GM23338 (cell line): ENCODE measurements at regions not wholly inside any gene's neighbourhood (a gene's known extent, or its start where the extent isn't known, plus 50 kb on each side); places are given as distances from the start of the nearest gene placed in this dataset.
A peak's percentile ranks its signal among the peaks of the same experiment; 100 is the strongest.

Experiments
- ATAC-seq: fragments of 200-7000 bp; cut with Tn5 transposase; 3 replicates; pipeline ENCODE4 v1.9.1; 2020
- DNase-seq: peaks from one replicate; pipeline ENCODE4 v3.0.0-alpha.2; 2015; ENCODE audit warnings: low spot score
- H2AFZ ChIP-seq: fragments of 200-600 bp; sonication (generic); 2 replicates; pipeline ENCODE4 v1.8.0; 2016; ENCODE audit warnings: antibody characterized with exemption, mild to moderate bottlenecking, moderate library complexity
- H3F3A ChIP-seq: fragments of 200-600 bp; sonication (generic); replicated peaks from 2 replicates; pipeline ENCODE4 v1.8.0; 2017; ENCODE audit warnings: antibody characterized with exemption, mixed run types, low read depth
- H3K27ac ChIP-seq: fragments of 200-600 bp; sonication (generic); 2 replicates; pipeline ENCODE4 v1.6.1; 2016; ENCODE audit warnings: low read depth
- H3K27me3 ChIP-seq: fragments of 200-600 bp; sonication (generic); 2 replicates; pipeline ENCODE4 v1.8.0; 2016; ENCODE audit warnings: mild to moderate bottlenecking, mixed run types, moderate library complexity; ENCODE audit not compliant: insufficient read depth
- H3K36me3 ChIP-seq: fragments of 200-600 bp; sonication (generic); 2 replicates; pipeline ENCODE4 v1.8.0; 2016; ENCODE audit warnings: mild to moderate bottlenecking; ENCODE audit not compliant: insufficient read depth
- H3K4me1 ChIP-seq: fragments of 200-600 bp; sonication (generic); 2 replicates; pipeline ENCODE4 v1.8.0; 2016; ENCODE audit warnings: mild to moderate bottlenecking, moderate library complexity; ENCODE audit not compliant: insufficient read depth
- H3K4me2 ChIP-seq: fragments of 200-600 bp; sonication (generic); 2 replicates; pipeline ENCODE4 v1.7.1; 2017; ENCODE audit warnings: mixed run types
- H3K4me3 ChIP-seq: fragments of 200-600 bp; sonication (generic); 2 replicates; pipeline ENCODE4 v1.6.1; 2016; ENCODE audit warnings: mixed run types
- H3K79me2 ChIP-seq: fragments of 200-600 bp; sonication (generic); replicated peaks from 2 replicates; pipeline ENCODE4 v1.8.0; 2017; ENCODE audit warnings: mild to moderate bottlenecking; ENCODE audit not compliant: insufficient read depth
- H3K9me2 ChIP-seq: fragments of 200-600 bp; sonication (generic); 2 replicates; pipeline ENCODE4 v1.8.0; 2017; ENCODE audit not compliant: insufficient read depth
- H4K20me1 ChIP-seq: fragments of 200-600 bp; sonication (generic); replicated peaks from 2 replicates; pipeline ENCODE4 v1.8.0; 2017; ENCODE audit warnings: mild to moderate bottlenecking; ENCODE audit not compliant: insufficient read depth
- H3K27ac Mint-ChIP-seq: 2 replicates; pipeline ENCODE4 v1.8.0; 2020; ENCODE audit warnings: inconsistent platforms, mild to moderate bottlenecking, moderate library complexity, mixed read lengths
- H3K27me3 Mint-ChIP-seq: 3 replicates; pipeline ENCODE4 v1.8.0; 2022; ENCODE audit warnings: low read depth, mild to moderate bottlenecking, moderate library complexity, mixed read lengths, inconsistent platforms; ENCODE audit not compliant: insufficient read depth, poor library complexity
- H3K36me3 Mint-ChIP-seq: 3 replicates; pipeline ENCODE4 v1.8.0; 2021; ENCODE audit warnings: low read depth, mild to moderate bottlenecking, inconsistent platforms, moderate library complexity, mixed read lengths
- H3K4me1 Mint-ChIP-seq: 3 replicates; pipeline ENCODE4 v1.8.0; 2020; ENCODE audit warnings: mild to moderate bottlenecking, inconsistent platforms, mixed read lengths
- H3K4me3 Mint-ChIP-seq: 3 replicates; pipeline ENCODE4 v1.8.0; 2021; ENCODE audit warnings: moderate library complexity, mild to moderate bottlenecking, inconsistent platforms, mixed read lengths
- H3K9me3 Mint-ChIP-seq: 3 replicates; pipeline ENCODE4 v1.8.0; 2020; ENCODE audit warnings: moderate library complexity, mild to moderate bottlenecking, inconsistent platforms, mixed read lengths
- EZH2phosphoT487 ChIP-seq: fragments of 200-600 bp; sonication (generic); IDR thresholded peaks from one replicate; pipeline ENCODE4 v1.8.1; 2018; ENCODE audit warnings: antibody characterized with exemption; ENCODE audit not compliant: unreplicated experiment
- STAT1 ChIP-seq: IDR thresholded peaks from one replicate; pipeline ENCODE4 v1.6.1; 2016; ENCODE audit warnings: antibody characterized with exemption; ENCODE audit not compliant: unreplicated experiment
- ZNF114 ChIP-seq: fragments of 250-450 bp; sonication (Bioruptor Pico); IDR thresholded peaks from 2 replicates; pipeline ENCODE4 v1.5.0; 2020; ENCODE audit warnings: mild to moderate bottlenecking, moderate library complexity
- ZNF331 ChIP-seq: fragments of 250-450 bp; sonication (Bioruptor Pico); IDR thresholded peaks from 2 replicates; pipeline ENCODE4 v1.5.0; 2020; ENCODE audit warnings: low read depth, mild to moderate bottlenecking, moderate library complexity
- TF ChIP-seq, protein P1 (sequence below): IDR thresholded peaks from one replicate; pipeline ENCODE4 v1.6.1; 2018; ENCODE audit warnings: antibody characterized with exemption; ENCODE audit not compliant: unreplicated experiment

DNA sequence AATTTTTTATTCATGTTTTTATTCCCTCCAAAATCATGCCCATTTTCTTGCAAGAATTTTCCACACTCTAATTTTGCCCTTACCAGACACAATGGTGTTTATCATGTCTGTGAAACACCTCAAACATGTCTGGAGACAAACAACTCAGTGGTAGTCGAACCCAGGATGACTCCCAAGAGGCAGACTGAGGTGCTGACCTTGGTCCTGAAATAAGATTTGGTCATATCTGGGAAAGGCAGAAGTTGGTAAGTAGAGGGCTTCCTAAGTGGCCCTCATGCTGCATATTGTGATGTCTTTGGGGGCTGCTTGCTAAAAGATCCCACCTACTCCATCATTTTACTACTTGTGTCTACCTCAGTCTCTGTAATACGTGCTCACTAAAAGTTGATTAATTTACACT is 369.4 kb upstream of the ISX start:
- no peak overlapping the region for H3K27ac ChIP-seq
- DNase-seq, result peak; percentile 74
- Mint-ChIP-seq H3K27ac (no peak overlapping the region), H3K27me3 (peaks cover 1% of the 10 kb centered on the region), H3K4me3 (no peak overlapping the region), H3K9me3 (peaks cover 58% of the 10 kb centered on the region), H3K4me1 (no peaks in the 10 kb centered on the region), H3K36me3 (no peaks in the 10 kb centered on the region)
- no peak overlapping the region for H3K4me2 ChIP-seq
- no peaks in the 10 kb centered on the region for H4K20me1 ChIP-seq
- TF ChIP-seq, protein P1, sequence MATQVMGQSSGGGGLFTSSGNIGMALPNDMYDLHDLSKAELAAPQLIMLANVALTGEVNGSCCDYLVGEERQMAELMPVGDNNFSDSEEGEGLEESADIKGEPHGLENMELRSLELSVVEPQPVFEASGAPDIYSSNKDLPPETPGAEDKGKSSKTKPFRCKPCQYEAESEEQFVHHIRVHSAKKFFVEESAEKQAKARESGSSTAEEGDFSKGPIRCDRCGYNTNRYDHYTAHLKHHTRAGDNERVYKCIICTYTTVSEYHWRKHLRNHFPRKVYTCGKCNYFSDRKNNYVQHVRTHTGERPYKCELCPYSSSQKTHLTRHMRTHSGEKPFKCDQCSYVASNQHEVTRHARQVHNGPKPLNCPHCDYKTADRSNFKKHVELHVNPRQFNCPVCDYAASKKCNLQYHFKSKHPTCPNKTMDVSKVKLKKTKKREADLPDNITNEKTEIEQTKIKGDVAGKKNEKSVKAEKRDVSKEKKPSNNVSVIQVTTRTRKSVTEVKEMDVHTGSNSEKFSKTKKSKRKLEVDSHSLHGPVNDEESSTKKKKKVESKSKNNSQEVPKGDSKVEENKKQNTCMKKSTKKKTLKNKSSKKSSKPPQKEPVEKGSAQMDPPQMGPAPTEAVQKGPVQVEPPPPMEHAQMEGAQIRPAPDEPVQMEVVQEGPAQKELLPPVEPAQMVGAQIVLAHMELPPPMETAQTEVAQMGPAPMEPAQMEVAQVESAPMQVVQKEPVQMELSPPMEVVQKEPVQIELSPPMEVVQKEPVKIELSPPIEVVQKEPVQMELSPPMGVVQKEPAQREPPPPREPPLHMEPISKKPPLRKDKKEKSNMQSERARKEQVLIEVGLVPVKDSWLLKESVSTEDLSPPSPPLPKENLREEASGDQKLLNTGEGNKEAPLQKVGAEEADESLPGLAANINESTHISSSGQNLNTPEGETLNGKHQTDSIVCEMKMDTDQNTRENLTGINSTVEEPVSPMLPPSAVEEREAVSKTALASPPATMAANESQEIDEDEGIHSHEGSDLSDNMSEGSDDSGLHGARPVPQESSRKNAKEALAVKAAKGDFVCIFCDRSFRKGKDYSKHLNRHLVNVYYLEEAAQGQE, result peak; percentile 82
- TF ChIP-seq ZNF331 (CRISPR knock-in tag), result no peak
- H3K4me3 ChIP-seq, result no peak overlapping the region
- ATAC-seq, result no peak; the same call in 2 of the 3 replicates
- no peaks in the 10 kb centered on the region for H3K79me2 ChIP-seq
- no peaks in the 10 kb centered on the region for H3K4me1 ChIP-seq
- H3K36me3 ChIP-seq, result no peaks in the 10 kb centered on the region
- H3F3A ChIP-seq, result no peaks in the 10 kb centered on the region
- H3K9me2 ChIP-seq, result no peaks in the 10 kb centered on the region; the same call in 1 of the 2 replicates
- H3K27me3 ChIP-seq, result no peaks in the 10 kb centered on the region
- no peak overlapping the region for H2AFZ ChIP-seq

DNA sequence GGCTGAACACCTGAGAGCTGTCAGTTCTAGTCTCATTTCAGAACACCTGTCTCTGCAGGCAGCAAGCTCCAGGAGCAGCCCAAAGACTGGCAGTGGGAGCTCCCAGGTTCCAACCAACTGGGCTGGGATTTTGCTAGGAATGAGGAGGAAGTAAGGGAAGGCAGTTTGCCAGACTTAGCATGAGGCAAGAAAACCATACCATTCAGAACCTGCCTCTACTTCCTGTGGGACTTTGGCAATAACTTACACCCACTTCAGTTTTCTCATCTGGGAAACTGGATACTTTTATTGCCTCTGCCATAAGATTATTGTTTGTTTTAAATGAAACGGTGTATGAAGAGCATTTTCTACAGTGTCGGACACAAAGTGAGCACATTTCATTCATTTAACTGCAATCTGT is 363.7 kb upstream of the ISX start:
- H4K20me1 ChIP-seq, result no peaks in the 10 kb centered on the region
- TF ChIP-seq, protein P1, result no peak
- no peak for TF ChIP-seq EZH2phosphoT487
- no peak for TF ChIP-seq ZNF331 (CRISPR knock-in tag)
- TF ChIP-seq STAT1, result no peak
- TF ChIP-seq ZNF114 (CRISPR knock-in tag), result no peak
- H3F3A ChIP-seq, result no peaks in the 10 kb centered on the region
- H3K36me3 ChIP-seq, result no peaks in the 10 kb centered on the region
- H3K9me2 ChIP-seq, result no peaks in the 10 kb centered on the region; the same call in 1 of the 2 replicates
- H3K4me3 Mint-ChIP-seq, result no peak overlapping the region
- H3K4me1 ChIP-seq, result no peaks in the 10 kb centered on the region
- no peak overlapping the region for H3K4me2 ChIP-seq
- H3K36me3 Mint-ChIP-seq, result no peaks in the 10 kb centered on the region
- peaks cover 48% of the 10 kb centered on the region for H3K9me3 Mint-ChIP-seq
- H3K79me2 ChIP-seq, result no peaks in the 10 kb centered on the region
- ATAC-seq (no peak), DNase-seq (no peak)
- no peak overlapping the region for H2AFZ ChIP-seq
- no peaks in the 10 kb centered on the region for H3K4me1 Mint-ChIP-seq
- no peak overlapping the region for H3K27ac Mint-ChIP-seq
- no peak overlapping the region for H3K27ac ChIP-seq
- no peaks in the 10 kb centered on the region for H3K27me3 ChIP-seq
- no peaks in the 10 kb centered on the region for H3K27me3 Mint-ChIP-seq
- no peak overlapping the region for H3K4me3 ChIP-seq
